ENCODE measurements at regions not wholly inside any gene's neighbourhood (a gene's known extent, or its start where the extent isn't known, plus 50 kb on each side); places are given as distances from the start of the nearest gene placed in this dataset.

- H3K27me3 ChIP-seq (replicated peaks in 2 of 5; ENCODE audit: control insufficient read depth in 4 of 5, insufficient read depth in 5 of 5, low read length in 4 of 5) = no peaks in the 10 kb centered on the region
- no peak for DNase-seq
- ChIA-PET POLR2A (no interaction called here), CTCF (interaction anchor here (0.8 kb wide), 1 partner anchor 73 kb away, joined by 5 read pairs; no protein-coding TSS in a partner anchor)
- H3K9me3 ChIP-seq (ENCODE audit: control extremely low read depth in 1 of 5, control insufficient read depth in 4 of 5, insufficient read depth in 2 of 5, low read depth in 1 of 5, low read length in 4 of 5) = peaks cover 0 to 5% (median 0%) of the 10 kb centered on the region in 5 experiments
- WGBS (ENCODE audit: insufficient coverage) = 99% methylated on average over 9 of the region's 12 CpGs
- no peak overlapping the region for H3K4me3 ChIP-seq (ENCODE audit: control insufficient read depth in 1 of 7, extremely low read depth in 1 of 7, insufficient read depth in 4 of 7, low read depth in 2 of 7, low read length in 6 of 7)
- no peaks in the 10 kb centered on the region for H3K36me3 ChIP-seq (ENCODE audit: control insufficient read depth in 4 of 4, insufficient read depth in 4 of 4, low read length in 3 of 4)
- H3K27ac ChIP-seq (ENCODE audit: insufficient read depth in 1 of 2, low read depth in 1 of 2, low read length in 2 of 2, poor library complexity in 1 of 2, severe bottlenecking in 2 of 2) = no peak overlapping the region
- peaks cover 0 to 8% (median 3%) of the 10 kb centered on the region in 4 experiments for H3K4me1 ChIP-seq (ENCODE audit: control extremely low read depth in 1 of 4, control insufficient read depth in 4 of 4, insufficient read depth in 4 of 4, low read length in 3 of 4)
Measured at GRCh38 chr9:134492281-134492691, 149.3 kb upstream of the COL5A1 start.

- no peak for DNase-seq
- peaks cover 0 to 8% (median 3%) of the 10 kb centered on the region in 4 experiments for H3K4me1 ChIP-seq (ENCODE audit: control extremely low read depth in 1 of 4, control insufficient read depth in 4 of 4, insufficient read depth in 4 of 4, low read length in 3 of 4)
- CTCF ChIA-PET = interaction anchor here (0.6 to 0.8 kb wide), 2 partner anchors 30 to 72 kb away, joined by 3 to 5 read pairs; no protein-coding TSS in a partner anchor
- no peak overlapping the region for H3K27ac ChIP-seq (ENCODE audit: insufficient read depth in 1 of 2, low read depth in 1 of 2, low read length in 2 of 2, poor library complexity in 1 of 2, severe bottlenecking in 2 of 2)
- H3K4me3 ChIP-seq (ENCODE audit: control insufficient read depth in 1 of 7, extremely low read depth in 1 of 7, insufficient read depth in 4 of 7, low read depth in 2 of 7, low read length in 6 of 7) = no peak overlapping the region
- no peaks in the 10 kb centered on the region for H3K27me3 ChIP-seq (replicated peaks in 2 of 5; ENCODE audit: control insufficient read depth in 4 of 5, insufficient read depth in 5 of 5, low read length in 4 of 5)
- POLR2A ChIA-PET = no interaction called here
- no peaks in the 10 kb centered on the region for H3K36me3 ChIP-seq (ENCODE audit: control insufficient read depth in 4 of 4, insufficient read depth in 4 of 4, low read length in 3 of 4)
- WGBS (ENCODE audit: insufficient coverage) = 93% methylated on average over 13 of the region's 21 CpGs
- peaks cover 0 to 5% (median 0%) of the 10 kb centered on the region in 5 experiments for H3K9me3 ChIP-seq (ENCODE audit: control extremely low read depth in 1 of 5, control insufficient read depth in 4 of 5, insufficient read depth in 2 of 5, low read depth in 1 of 5, low read length in 4 of 5)
Measured at GRCh38 chr9:134492721-134493460, 148.7 kb upstream of the COL5A1 start.

- POLR2A ChIA-PET = interaction anchor here (0.6 kb wide), 1 partner anchor 948 kb away, joined by 3 read pairs; no protein-coding TSS in a partner anchor
- H3K27me3 ChIP-seq (replicated peaks in 2 of 5; ENCODE audit: control insufficient read depth in 4 of 5, insufficient read depth in 5 of 5, low read length in 4 of 5) = no peaks in the 10 kb centered on the region
- CTCF ChIA-PET = interaction anchor here (0.6 kb wide), 1 partner anchor 31 kb away, joined by 3 read pairs; no protein-coding TSS in a partner anchor
- H3K9me3 ChIP-seq (ENCODE audit: control extremely low read depth in 1 of 5, control insufficient read depth in 4 of 5, insufficient read depth in 2 of 5, low read depth in 1 of 5, low read length in 4 of 5) = peaks cover 0 to 5% (median 0%) of the 10 kb centered on the region in 5 experiments
- peaks cover 0 to 8% (median 3%) of the 10 kb centered on the region in 4 experiments for H3K4me1 ChIP-seq (ENCODE audit: control extremely low read depth in 1 of 4, control insufficient read depth in 4 of 4, insufficient read depth in 4 of 4, low read length in 3 of 4)
- H3K27ac ChIP-seq (ENCODE audit: insufficient read depth in 1 of 2, low read depth in 1 of 2, low read length in 2 of 2, poor library complexity in 1 of 2, severe bottlenecking in 2 of 2) = no peak overlapping the region
- no peaks in the 10 kb centered on the region for H3K36me3 ChIP-seq (ENCODE audit: control insufficient read depth in 4 of 4, insufficient read depth in 4 of 4, low read length in 3 of 4)
- no peak for DNase-seq
- no peak overlapping the region for H3K4me3 ChIP-seq (ENCODE audit: control insufficient read depth in 1 of 7, extremely low read depth in 1 of 7, insufficient read depth in 4 of 7, low read depth in 2 of 7, low read length in 6 of 7)
- 97% methylated on average over 22 of the region's 26 CpGs for WGBS (ENCODE audit: insufficient coverage)
Measured at GRCh38 chr9:134493461-134494272, 147.9 kb upstream of the COL5A1 start.

- ChIA-PET CTCF (no interaction called here), POLR2A (interaction anchor here (0.6 kb wide), 1 partner anchor 949 kb away, joined by 3 read pairs; no protein-coding TSS in a partner anchor)
- WGBS (ENCODE audit: insufficient coverage) = 96% methylated on average over 9 of the region's 17 CpGs
Measured at GRCh38 chr9:134494273-134494815, 147.3 kb upstream of the COL5A1 start.

GRCh38 chr9:134494905-134495304 lies 146.7 kb upstream of the COL5A1 start:
- WGBS (ENCODE audit: insufficient coverage) = 94% methylated on average over 9 of the region's 11 CpGs
- CTCF ChIA-PET = no interaction called here
- no peaks in the 10 kb centered on the region for H3K9me3 ChIP-seq (ENCODE audit: control extremely low read depth in 1 of 5, control insufficient read depth in 4 of 5, insufficient read depth in 2 of 5, low read depth in 1 of 5, low read length in 4 of 5)
- H3K27ac ChIP-seq (ENCODE audit: insufficient read depth in 1 of 2, low read depth in 1 of 2, low read length in 2 of 2, poor library complexity in 1 of 2, severe bottlenecking in 2 of 2) = no peak overlapping the region
- H3K4me1 ChIP-seq (ENCODE audit: control extremely low read depth in 1 of 4, control insufficient read depth in 4 of 4, insufficient read depth in 4 of 4, low read length in 3 of 4) = peaks cover 0 to 8% (median 3%) of the 10 kb centered on the region in 4 experiments
- no peak for DNase-seq
- peaks cover 0 to under 1% (median 0%) of the 10 kb centered on the region in 5 experiments for H3K27me3 ChIP-seq (replicated peaks in 2 of 5; ENCODE audit: control insufficient read depth in 4 of 5, insufficient read depth in 5 of 5, low read length in 4 of 5)
- POLR2A ChIA-PET = no interaction called here
- no peaks in the 10 kb centered on the region for H3K36me3 ChIP-seq (ENCODE audit: control insufficient read depth in 4 of 4, insufficient read depth in 4 of 4, low read length in 3 of 4)
- H3K4me3 ChIP-seq (ENCODE audit: control insufficient read depth in 1 of 7, extremely low read depth in 1 of 7, insufficient read depth in 4 of 7, low read depth in 2 of 7, low read length in 6 of 7) = no peak overlapping the region

More at GRCh38 chr9:134494273-134494815, 147.3 kb upstream of the COL5A1 start:
- Histone ChIP-seq H3K36me3 (ENCODE audit: control insufficient read depth in 4 of 4, insufficient read depth in 4 of 4, low read length in 3 of 4) (no peaks in the 10 kb centered on the region), H3K4me3 (ENCODE audit: control insufficient read depth in 1 of 7, extremely low read depth in 1 of 7, insufficient read depth in 4 of 7, low read depth in 2 of 7, low read length in 6 of 7) (no peak overlapping the region), H3K9me3 (ENCODE audit: control extremely low read depth in 1 of 5, control insufficient read depth in 4 of 5, insufficient read depth in 2 of 5, low read depth in 1 of 5, low read length in 4 of 5) (peaks cover 0 to 4% (median 0%) of the 10 kb centered on the region in 5 experiments), H3K27ac (ENCODE audit: insufficient read depth in 1 of 2, low read depth in 1 of 2, low read length in 2 of 2, poor library complexity in 1 of 2, severe bottlenecking in 2 of 2) (no peak overlapping the region), H3K4me1 (ENCODE audit: control extremely low read depth in 1 of 4, control insufficient read depth in 4 of 4, insufficient read depth in 4 of 4, low read length in 3 of 4) (peaks cover 0 to 8% (median 3%) of the 10 kb centered on the region in 4 experiments), H3K27me3 (replicated peaks in 2 of 5; ENCODE audit: control insufficient read depth in 4 of 5, insufficient read depth in 5 of 5, low read length in 4 of 5) (no peaks in the 10 kb centered on the region)
- DNase-seq = no peak

- peaks cover 0 to 9% (median 3%) of the 10 kb centered on the region in 4 experiments for H3K4me1 ChIP-seq (ENCODE audit: control extremely low read depth in 1 of 4, control insufficient read depth in 4 of 4, insufficient read depth in 4 of 4, low read length in 3 of 4)
- no peak overlapping the region for H3K27ac ChIP-seq (ENCODE audit: insufficient read depth in 1 of 2, low read depth in 1 of 2, low read length in 2 of 2, poor library complexity in 1 of 2, severe bottlenecking in 2 of 2)
- no peaks in the 10 kb centered on the region for H3K9me3 ChIP-seq (ENCODE audit: control extremely low read depth in 1 of 5, control insufficient read depth in 4 of 5, insufficient read depth in 2 of 5, low read depth in 1 of 5, low read length in 4 of 5)
- ChIA-PET CTCF (interaction anchor here (0.9 kb wide), 1 partner anchor 46 kb away, joined by 3 read pairs; no protein-coding TSS in a partner anchor), POLR2A (no interaction called here)
- H3K4me3 ChIP-seq (ENCODE audit: control insufficient read depth in 1 of 7, extremely low read depth in 1 of 7, insufficient read depth in 4 of 7, low read depth in 2 of 7, low read length in 6 of 7) = no peak overlapping the region
- WGBS (ENCODE audit: insufficient coverage) = 97% methylated on average over 17 of the region's 17 CpGs
- H3K36me3 ChIP-seq (ENCODE audit: control insufficient read depth in 4 of 4, insufficient read depth in 4 of 4, low read length in 3 of 4) = no peaks in the 10 kb centered on the region
- no peak for DNase-seq
- peaks cover 0 to 10% (median 2%) of the 10 kb centered on the region in 5 experiments for H3K27me3 ChIP-seq (replicated peaks in 2 of 5; ENCODE audit: control insufficient read depth in 4 of 5, insufficient read depth in 5 of 5, low read length in 4 of 5)
Measured at GRCh38 chr9:134495881-134496412, 145.7 kb upstream of the COL5A1 start.
